ENCODE measurements at regions not wholly inside any gene's neighbourhood (a gene's known extent, or its start where the extent isn't known, plus 50 kb on each side); places are given as distances from the start of the nearest gene placed in this dataset.

GRCh38 chr2:5926871-5927512 lies 234.8 kb downstream of the SOX11 start:
- no peak for TF ChIP-seq CTCF (conservative IDR thresholded peaks at IDR 0.05)
- TF ChIP-seq ZFX (IDR thresholded peaks at IDR 0.05) = no peak
